ENCODE measurements at regions not wholly inside any gene's neighbourhood (a gene's known extent, or its start where the extent isn't known, plus 50 kb on each side); places are given as distances from the start of the nearest gene placed in this dataset.

- TF ChIP-seq FOSL1 (IDR thresholded peaks at IDR 0.05; ENCODE audit: low read depth) (no peak), CBX3 (IDR thresholded peaks at IDR 0.05; ENCODE audit: low read depth) (no peak), POLR2A (IDR thresholded peaks at IDR 0.05; ENCODE audit: borderline replicate concordance, extremely low read depth, insufficient read depth, insufficient read length) (no peak), JUND (IDR thresholded peaks at IDR 0.05) (no peak), CEBPB (IDR thresholded peaks at IDR 0.05; ENCODE audit: low read depth) (no peak)
Measured at GRCh38 chr20:56826705-56827665, 197.9 kb downstream of the TFAP2C start (continued).

- H3K36me3 ChIP-seq (ENCODE audit: control insufficient read depth in 1 of 2, insufficient read depth in 2 of 2, low read length in 2 of 2) = no peaks in the 10 kb centered on the region
- no peak overlapping the region for H3K27ac ChIP-seq (ENCODE audit: low read depth, low read length)
- no peak overlapping the region for H3K9ac ChIP-seq (ENCODE audit: low read length)
- H4K20me1 ChIP-seq (ENCODE audit: insufficient read depth) = no peaks in the 10 kb centered on the region
- no peaks in the 10 kb centered on the region for H3K9me2 ChIP-seq (ENCODE audit: insufficient read depth)
- intact Hi-C loops (cut with micrococcal nuclease) = no loop called here
- H3K4me1 ChIP-seq (ENCODE audit: control insufficient read depth in 1 of 2, insufficient read depth in 2 of 2, low read length in 2 of 2) = peaks cover 0 to 2% of the 10 kb centered on the region in 2 experiments; a peak in 1 of 4 replicates
- no TSS peak for BruUV-seq (replicated peaks)
- H2AFZ ChIP-seq (ENCODE audit: low read depth, low read length, poor library complexity, severe bottlenecking) = no peak overlapping the region
- H3K4me2 ChIP-seq (ENCODE audit: low read length) = no peak overlapping the region
- ChIA-PET POLR2A (no interaction called here), RAD21 (ENCODE audit: low non-redundant PET in 1 of 2, low total read pairs in 2 of 2, uncharacterized antibody in 2 of 2, unreplicated experiment in 2 of 2) (no interaction called here), CTCF (no interaction called here)
- no peaks in the 10 kb centered on the region for H3K9me3 ChIP-seq (ENCODE audit: control insufficient read depth in 1 of 2, insufficient read depth in 1 of 2, low read depth in 1 of 2, low read length in 2 of 2)
- no peak for ATAC-seq
- no peak for DNase-seq (ENCODE audit: low read depth, low spot score)
- H3K27me3 ChIP-seq (ENCODE audit: insufficient read depth, low read length) = 0 out of 2 replicates have a peak, but pooled peaks cover under 1% of the 10 kb centered on the region
- no peaks in the 10 kb centered on the region for H3K79me2 ChIP-seq (ENCODE audit: insufficient read depth, low read length)
- TF ChIP-seq ZFX (IDR thresholded peaks at IDR 0.05) (no peak), POLR2A (IDR thresholded peaks at IDR 0.05; ENCODE audit: borderline replicate concordance, extremely low read depth, insufficient read depth, insufficient read length) (no peak), ELF1 (IDR thresholded peaks at IDR 0.05; ENCODE audit: borderline replicate concordance, low read depth) (no peak), YY1 (IDR thresholded peaks at IDR 0.05; ENCODE audit: extremely low read depth, insufficient replicate concordance, low read depth, low read length) (no peak), ATF3 (IDR thresholded peaks at IDR 0.05) (no peak), ZNF274 (IDR thresholded peaks at IDR 0.05; ENCODE audit: low read depth, low read length) (no peak), POLR2AphosphoS5 (IDR thresholded peaks at IDR 0.05; ENCODE audit: low read depth, low read length) (no peak), SIN3A (IDR thresholded peaks at IDR 0.05; ENCODE audit: low read depth) (no peak), SRF (IDR thresholded peaks at IDR 0.05; ENCODE audit: low read depth) (no peak), RAD21 (IDR thresholded peaks at IDR 0.05; ENCODE audit: low read depth) (no peak), CBX3 (IDR thresholded peaks at IDR 0.05; ENCODE audit: low read depth) (no peak), EGR1 (IDR thresholded peaks at IDR 0.05; ENCODE audit: low read depth) (no peak), CEBPB (IDR thresholded peaks at IDR 0.05; ENCODE audit: low read depth) (no peak), SP1 (IDR thresholded peaks at IDR 0.05; ENCODE audit: low read depth) (no peak), CTCF (IDR thresholded peaks at IDR 0.05 in 2 of 3, conservative IDR thresholded peaks at IDR 0.05 in 1 of 3; ENCODE audit: borderline replicate concordance in 1 of 3, insufficient read depth in 1 of 3, low read depth in 2 of 3, low read length in 2 of 3) (no peak)
- H3K4me3 ChIP-seq (replicated peaks in 1 of 2; ENCODE audit: low read depth in 1 of 2, low read length in 2 of 2) = no peak overlapping the region
Measured at GRCh38 chr20:56827763-56828162, 198.7 kb downstream of the TFAP2C start.
